ENCODE measurements at regions not wholly inside any gene's neighbourhood (a gene's known extent, or its start where the extent isn't known, plus 50 kb on each side); places are given as distances from the start of the nearest gene placed in this dataset.
"Not testable (repeated sequence)": the region's sequence is repeated elsewhere in the genome, so short reads cannot be mapped to it uniquely, and the experiment has no call there.

DNA sequence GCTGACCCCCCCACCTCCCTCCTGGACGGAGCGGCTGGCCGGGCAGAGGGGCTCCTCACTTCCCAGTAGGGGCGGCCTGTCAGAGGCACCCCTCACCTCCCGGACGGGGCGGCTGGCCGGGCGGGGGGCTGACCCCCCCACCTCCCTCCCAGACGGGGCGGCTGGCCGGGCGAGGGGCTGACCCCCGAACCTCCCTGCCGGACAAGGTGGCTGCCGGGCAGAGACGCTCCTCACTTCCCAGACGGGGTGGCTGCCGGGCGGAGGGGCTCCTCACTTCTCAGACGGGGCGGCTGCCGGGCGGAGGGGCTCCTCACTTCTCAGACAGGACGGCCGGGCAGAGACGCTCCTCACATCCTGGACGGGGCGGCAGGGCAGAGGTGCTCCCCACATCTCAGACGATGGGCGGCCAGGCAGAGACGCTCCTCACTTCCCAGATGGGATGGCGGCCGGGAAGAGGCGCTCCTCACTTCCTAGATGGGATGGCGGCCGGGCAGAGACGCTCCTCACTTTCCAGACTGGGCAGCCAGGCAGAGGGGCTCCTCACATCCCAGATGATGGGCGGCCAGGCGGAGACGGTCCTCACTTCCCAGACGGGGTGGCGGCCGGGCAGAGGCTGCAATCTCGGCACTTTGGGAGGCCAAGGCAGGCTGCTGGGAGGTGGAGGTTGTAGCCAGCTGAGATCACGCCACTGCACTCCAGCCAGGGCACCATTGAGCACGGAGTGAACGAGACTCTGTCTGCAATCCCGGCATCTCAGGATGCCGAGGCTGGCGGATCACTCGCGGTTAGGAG lies 66.2 kb upstream of the PAPPA2 start:
- H3K9me3 ChIP-seq; H3K36me3 ChIP-seq; DNase-seq; H3K4me1 ChIP-seq; H3K4me3 ChIP-seq; H3K27ac ChIP-seq; ATAC-seq; H3K27me3 ChIP-seq; intact Hi-C loops (cut with DNase I): not testable (repeated sequence)

DNA sequence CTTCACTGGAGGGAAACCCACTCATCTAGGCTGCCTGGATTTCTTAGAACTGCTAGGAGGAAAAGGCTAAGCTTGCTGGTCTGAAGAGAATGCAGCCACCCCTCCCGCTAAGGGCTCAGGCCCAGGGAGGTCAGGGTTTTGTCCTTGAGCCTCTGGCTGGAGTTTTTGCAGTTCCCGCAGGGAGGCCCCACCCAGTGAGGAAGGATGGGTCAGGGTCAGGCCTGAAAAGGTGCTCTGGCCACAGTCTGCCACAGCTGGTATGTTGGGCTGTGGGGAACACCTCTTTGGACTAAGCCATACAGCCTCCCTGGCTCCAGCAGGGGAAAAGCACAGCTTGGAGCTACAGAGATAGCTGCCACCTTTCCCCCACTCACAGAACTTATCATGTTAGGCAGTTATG lies 71.4 kb upstream of the PAPPA2 start:
- Histone ChIP-seq H3K9me3 (no peaks in the 10 kb centered on the region), H3K27me3 (no peaks in the 10 kb centered on the region), H3K36me3 (no peaks in the 10 kb centered on the region), H3K4me3 (no peak overlapping the region), H3K4me1 (no peaks in the 10 kb centered on the region), H3K27ac (no peak overlapping the region)
- ATAC-seq (no peak), DNase-seq (no peak)
- TF ChIP-seq, protein P1, sequence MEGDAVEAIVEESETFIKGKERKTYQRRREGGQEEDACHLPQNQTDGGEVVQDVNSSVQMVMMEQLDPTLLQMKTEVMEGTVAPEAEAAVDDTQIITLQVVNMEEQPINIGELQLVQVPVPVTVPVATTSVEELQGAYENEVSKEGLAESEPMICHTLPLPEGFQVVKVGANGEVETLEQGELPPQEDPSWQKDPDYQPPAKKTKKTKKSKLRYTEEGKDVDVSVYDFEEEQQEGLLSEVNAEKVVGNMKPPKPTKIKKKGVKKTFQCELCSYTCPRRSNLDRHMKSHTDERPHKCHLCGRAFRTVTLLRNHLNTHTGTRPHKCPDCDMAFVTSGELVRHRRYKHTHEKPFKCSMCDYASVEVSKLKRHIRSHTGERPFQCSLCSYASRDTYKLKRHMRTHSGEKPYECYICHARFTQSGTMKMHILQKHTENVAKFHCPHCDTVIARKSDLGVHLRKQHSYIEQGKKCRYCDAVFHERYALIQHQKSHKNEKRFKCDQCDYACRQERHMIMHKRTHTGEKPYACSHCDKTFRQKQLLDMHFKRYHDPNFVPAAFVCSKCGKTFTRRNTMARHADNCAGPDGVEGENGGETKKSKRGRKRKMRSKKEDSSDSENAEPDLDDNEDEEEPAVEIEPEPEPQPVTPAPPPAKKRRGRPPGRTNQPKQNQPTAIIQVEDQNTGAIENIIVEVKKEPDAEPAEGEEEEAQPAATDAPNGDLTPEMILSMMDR (IDR thresholded peaks at IDR 0.05) = no peak
- intact Hi-C loops (cut with DNase I) = no loop called here

DNA sequence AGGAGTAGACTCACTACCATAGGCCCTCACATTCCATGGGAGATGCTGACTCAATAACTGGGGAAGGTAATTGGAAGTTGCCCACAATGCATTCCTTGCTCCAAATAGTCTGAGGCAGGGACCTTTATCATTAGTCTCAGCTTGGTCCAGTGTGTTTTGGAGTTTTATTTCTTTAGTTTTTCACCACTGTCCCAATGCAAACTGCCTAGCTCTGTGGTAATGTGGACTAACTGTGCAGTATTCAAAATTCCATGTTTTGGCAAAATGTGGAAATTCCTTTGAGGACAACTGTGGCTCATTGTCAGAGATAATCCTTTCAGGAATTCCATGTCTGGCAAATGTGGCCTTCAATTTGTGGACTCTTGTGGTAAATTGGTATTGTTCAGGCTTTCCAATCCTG lies 78.1 kb upstream of the PAPPA2 start:
- intact Hi-C loops (cut with DNase I) = no loop called here

DNA sequence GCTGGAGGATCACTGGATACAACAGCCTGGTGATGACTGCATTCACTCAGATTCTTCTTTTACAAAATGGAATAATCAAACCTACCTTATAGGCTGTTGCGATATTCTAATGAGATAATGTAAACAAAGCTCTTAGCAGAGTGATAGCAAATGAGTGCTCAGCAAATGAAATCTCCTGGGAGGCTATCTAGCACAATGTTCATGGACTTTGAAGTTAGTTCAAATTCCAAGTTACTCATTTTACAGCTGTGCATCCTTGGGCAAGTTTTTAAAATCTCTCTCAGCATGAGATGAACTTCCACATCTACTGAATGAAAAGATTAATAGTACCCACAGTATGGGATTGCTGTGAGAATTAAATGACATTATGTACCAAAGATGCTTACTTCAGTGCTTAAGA lies 80.8 kb upstream of the PAPPA2 start:
- intact Hi-C loops (cut with DNase I) = no loop called here
- no peaks in the 10 kb centered on the region for H3K27me3 ChIP-seq
- ATAC-seq (no peak), DNase-seq (no peak)
- H3K27ac ChIP-seq = no peak overlapping the region
- no peak overlapping the region for H3K4me3 ChIP-seq
- H3K9me3 ChIP-seq = no peaks in the 10 kb centered on the region
- H3K36me3 ChIP-seq = no peaks in the 10 kb centered on the region
- TF ChIP-seq, protein P1 (IDR thresholded peaks at IDR 0.05) = no peak
- no peaks in the 10 kb centered on the region for H3K4me1 ChIP-seq

More for the DNA sequence above, 78.1 kb upstream of the PAPPA2 start:
- TF ChIP-seq, protein P1 (IDR thresholded peaks at IDR 0.05) = no peak
- Histone ChIP-seq H3K27me3 (no peaks in the 10 kb centered on the region), H3K36me3 (no peaks in the 10 kb centered on the region), H3K27ac (no peak overlapping the region), H3K4me3 (no peak overlapping the region), H3K4me1 (no peaks in the 10 kb centered on the region), H3K9me3 (no peaks in the 10 kb centered on the region)
- ATAC-seq (no peak), DNase-seq (no peak)

DNA sequence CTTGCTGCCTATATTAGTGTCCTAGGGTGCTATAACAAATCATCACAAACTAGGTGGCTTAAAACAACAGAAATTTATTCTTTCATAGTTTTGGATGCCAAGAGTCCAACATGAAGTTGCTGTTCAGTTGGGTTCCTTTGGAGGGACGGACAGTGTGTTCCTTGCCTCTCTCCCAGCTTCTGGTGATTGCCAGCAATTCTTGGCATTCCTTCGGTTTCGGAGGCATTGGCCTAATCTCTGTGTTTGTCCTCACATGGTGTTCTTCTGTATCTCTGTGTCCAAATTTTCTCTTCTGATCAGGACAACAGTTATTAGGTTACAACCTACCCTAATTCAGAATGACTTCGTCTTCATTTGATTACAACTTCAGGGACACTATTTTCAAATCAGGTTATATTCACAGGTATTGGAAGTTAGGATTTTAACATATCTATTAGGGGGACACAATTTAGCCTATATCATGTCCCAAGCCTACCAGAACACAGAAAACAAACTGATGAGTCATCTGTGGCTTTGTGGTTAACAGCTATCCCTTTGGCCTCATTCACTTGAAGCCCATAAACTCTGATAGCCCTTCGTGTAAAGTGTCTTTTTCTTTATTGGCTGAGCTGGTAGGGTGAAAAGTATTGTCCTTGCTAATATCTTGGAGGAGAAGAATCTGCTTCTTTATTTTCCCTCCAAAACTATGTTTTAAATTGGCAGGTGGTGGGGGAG lies 83.2 kb upstream of the PAPPA2 start:
- ATAC-seq (no peak), DNase-seq (no peak)
- Histone ChIP-seq H3K4me1 (no peaks in the 10 kb centered on the region), H3K36me3 (no peaks in the 10 kb centered on the region), H3K4me3 (no peak overlapping the region), H3K27ac (no peak overlapping the region), H3K27me3 (no peaks in the 10 kb centered on the region), H3K9me3 (no peaks in the 10 kb centered on the region)
- intact Hi-C loops (cut with DNase I) = no loop called here
- TF ChIP-seq, protein P1 (IDR thresholded peaks at IDR 0.05) = no peak

GRCh38 chr1:176374967-176375569 lies 87.9 kb upstream of the PAPPA2 start:
- Histone ChIP-seq H3K9me3 (no peaks in the 10 kb centered on the region), H3K27me3 (no peaks in the 10 kb centered on the region), H3K4me1 (no peaks in the 10 kb centered on the region), H3K36me3 (no peaks in the 10 kb centered on the region), H3K4me3 (no peak overlapping the region), H3K27ac (no peak overlapping the region)
- TF ChIP-seq, protein P1 (IDR thresholded peaks at IDR 0.05) = peak; percentile 85
- peak; percentile 96 for ATAC-seq
- DNase-seq = peak; percentile 79
- intact Hi-C loops (cut with DNase I) = no loop called here

Measured in upper lobe of right lung (tissue), 1 donor.